ENCODE measurements at regions not wholly inside any gene's neighbourhood (a gene's known extent, or its start where the extent isn't known, plus 50 kb on each side); places are given as distances from the start of the nearest gene placed in this dataset.

GRCh38 chr6:133779916-133780695 lies 108.8 kb upstream of the TCF21 start:
- TF ChIP-seq, protein P1, sequence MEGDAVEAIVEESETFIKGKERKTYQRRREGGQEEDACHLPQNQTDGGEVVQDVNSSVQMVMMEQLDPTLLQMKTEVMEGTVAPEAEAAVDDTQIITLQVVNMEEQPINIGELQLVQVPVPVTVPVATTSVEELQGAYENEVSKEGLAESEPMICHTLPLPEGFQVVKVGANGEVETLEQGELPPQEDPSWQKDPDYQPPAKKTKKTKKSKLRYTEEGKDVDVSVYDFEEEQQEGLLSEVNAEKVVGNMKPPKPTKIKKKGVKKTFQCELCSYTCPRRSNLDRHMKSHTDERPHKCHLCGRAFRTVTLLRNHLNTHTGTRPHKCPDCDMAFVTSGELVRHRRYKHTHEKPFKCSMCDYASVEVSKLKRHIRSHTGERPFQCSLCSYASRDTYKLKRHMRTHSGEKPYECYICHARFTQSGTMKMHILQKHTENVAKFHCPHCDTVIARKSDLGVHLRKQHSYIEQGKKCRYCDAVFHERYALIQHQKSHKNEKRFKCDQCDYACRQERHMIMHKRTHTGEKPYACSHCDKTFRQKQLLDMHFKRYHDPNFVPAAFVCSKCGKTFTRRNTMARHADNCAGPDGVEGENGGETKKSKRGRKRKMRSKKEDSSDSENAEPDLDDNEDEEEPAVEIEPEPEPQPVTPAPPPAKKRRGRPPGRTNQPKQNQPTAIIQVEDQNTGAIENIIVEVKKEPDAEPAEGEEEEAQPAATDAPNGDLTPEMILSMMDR (conservative IDR thresholded peaks at IDR 0.05; ENCODE audit: low read depth, low read length) = no peak
- TF ChIP-seq RAD21 (IDR thresholded peaks at IDR 0.05; ENCODE audit: low read length) = no peak
- TF ChIP-seq CEBPB (IDR thresholded peaks at IDR 0.05; ENCODE audit: low read depth, low read length) = no peak
- no peak for TF ChIP-seq SMC3 (IDR thresholded peaks at IDR 0.05; ENCODE audit: low read depth, low read length)

Measured in IMR-90 (cell line).